H9 (cell line): ENCODE measurements at regions not wholly inside any gene's neighbourhood (a gene's known extent, or its start where the extent isn't known, plus 50 kb on each side); places are given as distances from the start of the nearest gene placed in this dataset.
A peak's percentile ranks its signal among the peaks of the same experiment; 100 is the strongest.

Experiments
- DNase-seq: peaks from one replicate; pipeline ENCODE4 v3.0.0-alpha.2; 2017
- H2AFZ ChIP-seq: one replicate; pipeline ENCODE4 v1.6.1; 2013; ENCODE audit warnings: mild to moderate bottlenecking, low read length, control low read depth, moderate library complexity
- H2AK5ac ChIP-seq: 2 replicates; pipeline ENCODE4 v1.6.1; 2013; ENCODE audit warnings: low read length, control low read depth, mixed read lengths; ENCODE audit not compliant: insufficient read length
- H2BK120ac ChIP-seq: one replicate; pipeline ENCODE4 v1.6.1; 2013; ENCODE audit warnings: low read depth, mild to moderate bottlenecking, low read length, control low read depth, inconsistent platforms; ENCODE audit not compliant: poor library complexity, severe bottlenecking
- H2BK12ac ChIP-seq: 2 replicates; pipeline ENCODE4 v1.6.1; 2013; ENCODE audit warnings: low read length, control low read depth, mixed read lengths, low read depth; ENCODE audit not compliant: insufficient read length
- H2BK15ac ChIP-seq: 2 replicates; pipeline ENCODE4 v1.6.1; 2013; ENCODE audit warnings: low read depth, low read length, control low read depth
- H2BK20ac ChIP-seq: one replicate; pipeline ENCODE4 v1.6.1; 2013; ENCODE audit warnings: low read depth, mild to moderate bottlenecking, low read length, control low read depth, inconsistent platforms; ENCODE audit not compliant: poor library complexity, severe bottlenecking
- H2BK5ac ChIP-seq: 2 replicates; pipeline ENCODE4 v1.6.1; 2013; ENCODE audit warnings: low read length, control low read depth, mixed read lengths; ENCODE audit not compliant: insufficient read length
- H3K14ac ChIP-seq: 2 replicates; pipeline ENCODE4 v1.6.1; 2013; ENCODE audit warnings: low read length, control low read depth; ENCODE audit not compliant: insufficient read depth
- H3K18ac ChIP-seq: 2 replicates; pipeline ENCODE4 v1.6.1; 2013; ENCODE audit warnings: low read depth, mild to moderate bottlenecking, mixed read lengths, low read length, control low read depth; ENCODE audit not compliant: insufficient read length
- H3K23ac ChIP-seq: 2 replicates; pipeline ENCODE4 v1.6.1; 2013; ENCODE audit warnings: low read length, control low read depth, mixed read lengths, low read depth; ENCODE audit not compliant: insufficient read length
- H3K23me2 ChIP-seq: 2 replicates; pipeline ENCODE4 v1.6.1; 2013; ENCODE audit warnings: low read depth, mild to moderate bottlenecking, mixed read lengths, low read length, control low read depth; ENCODE audit not compliant: insufficient read length, poor library complexity, severe bottlenecking
- H3K27ac ChIP-seq: 2 replicates; pipeline ENCODE4 v1.5.1; 2013; ENCODE audit warnings: low read length, control low read depth, mixed read lengths, low read depth; ENCODE audit not compliant: insufficient read length
- H3K27me3 ChIP-seq: 2 replicates; pipeline ENCODE4 v1.6.1; 2013; ENCODE audit warnings: low read length, control low read depth, inconsistent platforms; ENCODE audit not compliant: insufficient read depth
- H3K4ac ChIP-seq: 2 replicates; pipeline ENCODE4 v1.6.1; 2013; ENCODE audit warnings: low read depth, mild to moderate bottlenecking, control low read depth, inconsistent platforms, low read length, moderate library complexity
- H3K4me1 ChIP-seq: 2 replicates; pipeline ENCODE4 v1.6.1; 2013; ENCODE audit warnings: low read length, control low read depth, inconsistent platforms; ENCODE audit not compliant: insufficient read depth
- H3K4me2 ChIP-seq: 2 replicates; pipeline ENCODE4 v1.6.1; 2013; ENCODE audit warnings: low read length, control low read depth, mixed read lengths; ENCODE audit not compliant: insufficient read length, insufficient read depth
- H3K56ac ChIP-seq: 2 replicates; pipeline ENCODE4 v1.6.1; 2013; ENCODE audit warnings: low read depth, mild to moderate bottlenecking, mixed read lengths, low read length, control low read depth; ENCODE audit not compliant: insufficient read length
- H3K79me1 ChIP-seq: 2 replicates; pipeline ENCODE4 v1.6.1; 2013; ENCODE audit warnings: low read depth, mild to moderate bottlenecking, moderate library complexity, low read length, control low read depth, inconsistent platforms; ENCODE audit not compliant: insufficient read depth, poor library complexity, severe bottlenecking
- H3K79me2 ChIP-seq: 2 replicates; pipeline ENCODE4 v1.6.1; 2013; ENCODE audit warnings: low read length, control low read depth, inconsistent platforms; ENCODE audit not compliant: insufficient read depth
- H3K9ac ChIP-seq: 2 replicates; pipeline ENCODE4 v1.6.1; 2013; ENCODE audit warnings: low read length, control low read depth, mixed read lengths; ENCODE audit not compliant: insufficient read length; ENCODE audit errors: extremely low read depth
- H3K9me3 ChIP-seq: one replicate; pipeline ENCODE4 v1.6.1; 2013; ENCODE audit warnings: low read depth, low read length, inconsistent platforms; ENCODE audit not compliant: control insufficient read depth
- H3T11ph ChIP-seq: one replicate; pipeline ENCODE4 v1.6.1; 2013; ENCODE audit warnings: mild to moderate bottlenecking, low read length, control low read depth, inconsistent platforms
- H4K20me1 ChIP-seq: one replicate; pipeline ENCODE4 v1.6.1; 2013; ENCODE audit not compliant: control insufficient read depth, insufficient read length, insufficient read depth
- H4K5ac ChIP-seq: 2 replicates; pipeline ENCODE4 v1.6.1; 2013; ENCODE audit warnings: low read depth, mild to moderate bottlenecking, mixed read lengths, low read length, control low read depth; ENCODE audit not compliant: insufficient read length
- H4K8ac ChIP-seq: replicated peaks from 2 replicates; pipeline ENCODE4 v1.6.1; 2013; ENCODE audit warnings: low read length, control low read depth, mixed read lengths, low read depth; ENCODE audit not compliant: insufficient read length
- H4K91ac ChIP-seq: 2 replicates; pipeline ENCODE4 v1.6.1; 2013; ENCODE audit warnings: low read depth, mild to moderate bottlenecking, moderate library complexity, mixed read lengths, low read length, control low read depth; ENCODE audit not compliant: insufficient read length
- H3K27ac Mint-ChIP-seq, 3 experiments: 2 replicates in 2 of 3; 3 replicates in 1 of 3; pipeline ENCODE4 v1.8.0; 2020 to 2021; ENCODE audit warnings: mixed read lengths in 3 of 3, mild to moderate bottlenecking in 1 of 3, moderate library complexity in 1 of 3
- H3K27me3 Mint-ChIP-seq: 2 replicates; pipeline ENCODE4 v1.8.0; 2021; ENCODE audit warnings: low read depth, mild to moderate bottlenecking, moderate library complexity, mixed read lengths
- H3K36me3 Mint-ChIP-seq, 3 experiments: 2 replicates in 2 of 3; 3 replicates in 1 of 3; pipeline ENCODE4 v1.8.0; 2020 to 2021; ENCODE audit warnings: low read depth in 3 of 3, mixed read lengths in 3 of 3; ENCODE audit not compliant: insufficient read depth in 1 of 3
- H3K4me1 Mint-ChIP-seq, 2 experiments: 2 replicates each; pipeline ENCODE4 v1.8.0; 2020; ENCODE audit warnings: mixed read lengths in 2 of 2
- H3K4me3 Mint-ChIP-seq, 2 experiments: 2 replicates in 1 of 2; 3 replicates in 1 of 2; pipeline ENCODE4 v1.8.0; 2020 to 2021; ENCODE audit warnings: mild to moderate bottlenecking in 2 of 2, mixed read lengths in 2 of 2, moderate library complexity in 1 of 2
- H3K9me3 Mint-ChIP-seq, 2 experiments: 2 replicates in 1 of 2; 3 replicates in 1 of 2; pipeline ENCODE4 v1.8.0; 2020; ENCODE audit warnings: mild to moderate bottlenecking in 2 of 2, mixed read lengths in 2 of 2, moderate library complexity in 1 of 2
- CTCF ChIP-seq: fragments of 200-600 bp; sonication (generic); conservative IDR thresholded peaks from 3 replicates; pipeline ENCODE4 v1.8.0; 2021; ENCODE audit warnings: antibody characterized with exemption, mild to moderate bottlenecking
- WGBS: extraction: QIAGEN DNeasy Blood & Tissue Kit; methylation state at CpG from one replicate; pipeline ENCODE4 v1.1.7; 2013; ENCODE audit warnings: missing lambda C conversion rate, low lambda C conversion rate, mixed read lengths; ENCODE audit not compliant: insufficient read length; ENCODE audit errors: extremely low coverage; 5-methylcytosine and 5-hydroxymethylcytosine counted together

GRCh38 chr3:182482705-182483104, 310.6 kb upstream of the ATP11B start:
- Histone ChIP-seq H3T11ph (no peak overlapping the region), H4K20me1 (no peaks in the 10 kb centered on the region), H2AFZ (peak overlapping the region; percentile 14), H2BK120ac (no peak overlapping the region), H3K18ac (no peak overlapping the region), H2AK5ac (no peak overlapping the region), H3K4me2 (no peak overlapping the region), H4K5ac (no peak overlapping the region), H2BK15ac (no peak overlapping the region), H2BK20ac (peak overlapping the region; percentile 60), H4K8ac (no peak overlapping the region), H3K23ac (no peak overlapping the region), H3K9me3 (no peaks in the 10 kb centered on the region), H3K4ac (no peak overlapping the region), H3K4me1 (no peaks in the 10 kb centered on the region), H3K27ac (no peak overlapping the region), H3K9ac (no peak overlapping the region), H3K23me2 (no peaks in the 10 kb centered on the region), H2BK12ac (no peak overlapping the region), H3K79me2 (no peaks in the 10 kb centered on the region), H4K91ac (no peak overlapping the region), H3K14ac (no peak overlapping the region), H2BK5ac (no peak overlapping the region), H3K79me1 (no peaks in the 10 kb centered on the region), H3K27me3 (no peaks in the 10 kb centered on the region), H3K56ac (no peak overlapping the region)
- no peak for DNase-seq
- no peaks in the 10 kb centered on the region for H3K27me3 Mint-ChIP-seq
- H3K27ac Mint-ChIP-seq = peak overlapping the region in 1 of 3 experiments; percentile 12; a peak in 1 of 7 replicates
- no peak for TF ChIP-seq CTCF
- no peak overlapping the region for H3K4me3 Mint-ChIP-seq
- no CpG with 5 or more reads among the region's 5 CpGs for WGBS
- H3K9me3 Mint-ChIP-seq = no peaks in the 10 kb centered on the region
- H3K4me1 Mint-ChIP-seq = peaks cover 4 to 17% of the 10 kb centered on the region in 2 experiments
- H3K36me3 Mint-ChIP-seq = no peaks in the 10 kb centered on the region
